Lower leg skin (tissue), 4 donors: ENCODE measurements at regions not wholly inside any gene's neighbourhood (a gene's known extent, or its start where the extent isn't known, plus 50 kb on each side); places are given as distances from the start of the nearest gene placed in this dataset.

Source experiments
- DNase-seq, 2 donors: peaks; one replicate each; pipeline ENCODE4 v3.0.0-alpha.2; 2019; ENCODE audit warnings: low spot score in 2 of 2
- H3K4me3 ChIP-seq: fragments of 200-600 bp; sonication (generic); 2 replicates; pipeline ENCODE4 v1.5.1; 2017; ENCODE audit warnings: mild to moderate bottlenecking, low read depth; ENCODE audit not compliant: poor library complexity, severe bottlenecking
- CTCF ChIP-seq, 3 donors: fragments of 450-650 bp; IDR thresholded peaks; one replicate each; pipeline ENCODE4 v1.5.1; 2016; ENCODE audit warnings: antibody characterized with exemption in 3 of 3, mild to moderate bottlenecking in 3 of 3, moderate library complexity in 2 of 3
- POLR2A ChIP-seq, 2 donors: fragments of 450-650 bp; IDR thresholded peaks; one replicate each; pipeline ENCODE4 v1.6.1; 2016 to 2017; ENCODE audit warnings: antibody characterized with exemption in 2 of 2, mild to moderate bottlenecking in 1 of 2, moderate library complexity in 1 of 2
- WGBS, 2 donors: methylation state at CpG; one replicate each; pipeline ENCODE4 v1.1.5; 2018; 5-methylcytosine and 5-hydroxymethylcytosine counted together
- intact Hi-C: fragments of 100-400 bp; cut with DNase I; formaldehyde crosslinking; loops from one replicate; pipeline ENCODE4 v1.15.0; 2023; ENCODE audit warnings: low total_unique reads

GRCh38 chr1:29497395-29498125, 261.2 kb downstream of the PTPRU start:
- DNase-seq: peak in 1 of 2 donors; percentile 59
- WGBS, 2 donors: 92 to 93% methylated on average over 10 of the region's 10 CpGs
- intact Hi-C loops: no loop called here
- TF ChIP-seq POLR2A (IDR thresholded peaks at IDR 0.05) (no peak), CTCF (IDR thresholded peaks at IDR 0.05) (no peak)
- no peak overlapping the region for H3K4me3 ChIP-seq

GRCh38 chr1:29496701-29497100, 260.4 kb downstream of the PTPRU start:
- no peak overlapping the region for H3K4me3 ChIP-seq
- peak in 1 of 2 donors; percentile 68 for DNase-seq
- intact Hi-C loops: no loop called here
- WGBS, 2 donors: 93 to 96% methylated on average over 7 to 8 of the region's 8 CpGs
- TF ChIP-seq CTCF (IDR thresholded peaks at IDR 0.05) (no peak), POLR2A (IDR thresholded peaks at IDR 0.05) (no peak)

- intact Hi-C loops: no loop called here
These were observed 254.0 kb downstream of the PTPRU start for GRCh38 chr1:29490204-29490934.

GRCh38 chr1:29489471-29489870, 253.1 kb downstream of the PTPRU start:
- H3K4me3 ChIP-seq: no peak overlapping the region
- intact Hi-C loops: no loop called here
- TF ChIP-seq CTCF (IDR thresholded peaks at IDR 0.05) (no peak), POLR2A (IDR thresholded peaks at IDR 0.05) (no peak)
- peak in 1 of 2 donors; percentile 76 for DNase-seq
- 88 to 89% methylated on average over 5 of the region's 5 CpGs for WGBS, 2 donors

More at GRCh38 chr1:29490204-29490934, 254.0 kb downstream of the PTPRU start:
- no peak for TF ChIP-seq CTCF (IDR thresholded peaks at IDR 0.05)
- TF ChIP-seq POLR2A (IDR thresholded peaks at IDR 0.05): no peak
- DNase-seq: peak in 1 of 2 donors; percentile 73
- no peak overlapping the region for H3K4me3 ChIP-seq
- WGBS, 2 donors: 44 to 50% methylated on average over 11 of the region's 11 CpGs

GRCh38 chr1:29488794-29489311, 252.5 kb downstream of the PTPRU start:
- peak in 1 of 2 donors; percentile 56 for DNase-seq
- intact Hi-C loops: no loop called here
- 74 to 80% methylated on average over 11 of the region's 11 CpGs for WGBS, 2 donors
- no peak for TF ChIP-seq POLR2A (IDR thresholded peaks at IDR 0.05)
- no peak overlapping the region for H3K4me3 ChIP-seq

GRCh38 chr1:29488086-29488793, 251.9 kb downstream of the PTPRU start:
- TF ChIP-seq POLR2A (IDR thresholded peaks at IDR 0.05): no peak
- TF ChIP-seq CTCF (IDR thresholded peaks at IDR 0.05): no peak
- no peak overlapping the region for H3K4me3 ChIP-seq
- intact Hi-C loops: no loop called here
- peak in 1 of 2 donors; percentile 71 for DNase-seq
- 76 to 81% methylated on average over 20 to 22 of the region's 22 CpGs for WGBS, 2 donors
